ENCODE measurements at regions not wholly inside any gene's neighbourhood (a gene's known extent, or its start where the extent isn't known, plus 50 kb on each side); places are given as distances from the start of the nearest gene placed in this dataset.

- Mint-ChIP-seq H3K27ac (no peak overlapping the region; a peak in 1 of 7 replicates), H3K27me3 (ENCODE audit: low read depth) (no peaks in the 10 kb centered on the region; the same call in 1 of the 2 replicates), H3K4me3 (no peak overlapping the region), H3K9me3 (peaks cover 0 to 5% of the 10 kb centered on the region in 2 experiments; a peak in 2 of 5 replicates), H3K4me1 (peaks cover 4 to 9% of the 10 kb centered on the region in 2 experiments), H3K36me3 (ENCODE audit: insufficient read depth in 1 of 3, low read depth in 3 of 3) (no peaks in the 10 kb centered on the region)
- DNase-seq: no peak
- no peaks in the 10 kb centered on the region for H3K4me1 ChIP-seq (ENCODE audit: insufficient read depth, low read length)
- no peak overlapping the region for H3K56ac ChIP-seq (ENCODE audit: insufficient read length, low read depth, low read length)
- no peak overlapping the region for H4K5ac ChIP-seq (ENCODE audit: insufficient read length, low read depth, low read length)
- H3K27ac ChIP-seq (ENCODE audit: insufficient read length, low read depth, low read length): no peak overlapping the region
- no peak overlapping the region for H3K14ac ChIP-seq (ENCODE audit: insufficient read depth, low read length)
- no peaks in the 10 kb centered on the region for H3K27me3 ChIP-seq (ENCODE audit: insufficient read depth, low read length)
- no peak overlapping the region for H3K4ac ChIP-seq (ENCODE audit: low read depth, low read length)
- H2BK15ac ChIP-seq (ENCODE audit: low read depth, low read length): no peak overlapping the region
- H2BK120ac ChIP-seq (ENCODE audit: low read depth, low read length, poor library complexity, severe bottlenecking): no peak overlapping the region
- H4K8ac ChIP-seq (replicated peaks; ENCODE audit: insufficient read length, low read depth, low read length): no peak overlapping the region
- no peak overlapping the region for H4K91ac ChIP-seq (ENCODE audit: insufficient read length, low read depth, low read length)
- no peak overlapping the region for H2BK12ac ChIP-seq (ENCODE audit: insufficient read length, low read depth, low read length)
- H2AK5ac ChIP-seq (ENCODE audit: insufficient read length, low read length): no peak overlapping the region
- no peaks in the 10 kb centered on the region for H3K9me3 ChIP-seq (ENCODE audit: control insufficient read depth, low read depth, low read length)
- H2AFZ ChIP-seq (ENCODE audit: low read length): no peak overlapping the region
- no peak overlapping the region for H3K23ac ChIP-seq (ENCODE audit: insufficient read length, low read depth, low read length)
- H2BK5ac ChIP-seq (ENCODE audit: insufficient read length, low read length): no peak overlapping the region
- no CpG with 5 or more reads among the region's 4 CpGs for WGBS (ENCODE audit: extremely low coverage, insufficient read length, low lambda C conversion rate)
- H3K9ac ChIP-seq (ENCODE audit: extremely low read depth, insufficient read length, low read length): no peak overlapping the region
- no peak overlapping the region for H3T11ph ChIP-seq (ENCODE audit: low read length)
- TF ChIP-seq CTCF (conservative IDR thresholded peaks at IDR 0.05): no peak
- no peaks in the 10 kb centered on the region for H3K23me2 ChIP-seq (ENCODE audit: insufficient read length, low read depth, low read length, poor library complexity, severe bottlenecking)
- no peaks in the 10 kb centered on the region for H4K20me1 ChIP-seq (ENCODE audit: control insufficient read depth, insufficient read depth, insufficient read length)
- H3K18ac ChIP-seq (ENCODE audit: insufficient read length, low read depth, low read length): no peak overlapping the region
- no peak overlapping the region for H3K4me2 ChIP-seq (ENCODE audit: insufficient read depth, insufficient read length, low read length)
- H3K79me1 ChIP-seq (ENCODE audit: insufficient read depth, low read depth, low read length, poor library complexity, severe bottlenecking): no peaks in the 10 kb centered on the region
- no peaks in the 10 kb centered on the region for H3K79me2 ChIP-seq (ENCODE audit: insufficient read depth, low read length)
- H2BK20ac ChIP-seq (ENCODE audit: low read depth, low read length, poor library complexity, severe bottlenecking): no peak overlapping the region
Observed at GRCh38 chr2:16763493-16763899, 97.9 kb upstream of the CYRIA start.

Measured in H9 (cell line).